C4-2B (cell line): ENCODE measurements at regions not wholly inside any gene's neighbourhood (a gene's known extent, or its start where the extent isn't known, plus 50 kb on each side); places are given as distances from the start of the nearest gene placed in this dataset.

ENCODE experiments used
- H3K27ac ChIP-seq: fragments of 450-650 bp; 2 replicates; pipeline ENCODE4 v1.5.1; 2017
- CTCF ChIP-seq: fragments of 450-650 bp; conservative IDR thresholded peaks from 2 replicates; pipeline ENCODE4 v1.5.1; 2017; ENCODE audit warnings: mild to moderate bottlenecking
- ZFX ChIP-seq: fragments of 450-650 bp; IDR thresholded peaks from 2 replicates; pipeline ENCODE4 v1.6.1; 2017

DNA sequence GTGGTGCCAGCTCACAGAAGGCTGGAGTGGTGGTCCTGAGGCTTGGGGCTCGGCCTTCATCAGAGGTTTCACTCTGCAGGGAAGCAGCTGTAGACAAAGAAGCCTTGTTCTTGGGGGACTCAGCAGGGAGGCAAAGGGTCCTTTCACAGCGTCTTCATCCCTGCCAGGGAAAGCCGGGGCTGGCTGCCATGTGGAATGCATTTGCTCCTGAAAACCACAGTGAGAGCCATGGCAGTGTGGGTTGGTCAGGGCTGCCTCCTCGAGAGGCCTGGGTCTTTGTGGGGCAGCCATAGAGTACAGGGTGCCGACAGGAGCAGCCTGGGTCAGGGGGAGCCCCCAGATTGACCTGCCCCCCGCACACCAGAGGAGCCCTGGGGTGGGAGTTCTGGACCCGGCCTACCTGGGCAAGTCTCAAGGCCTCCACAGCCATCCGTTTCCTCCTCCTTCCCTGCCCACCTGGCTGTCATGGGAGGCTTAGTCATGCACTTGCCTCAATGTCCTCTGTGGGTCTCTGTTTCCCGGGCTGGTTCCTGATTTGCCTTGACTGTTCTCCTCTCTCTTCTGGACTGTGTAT lies 144.0 kb downstream of the CDC5L start:
- TF ChIP-seq ZFX (no peak), CTCF (no peak)
- H3K27ac ChIP-seq: no peak overlapping the region

- TF ChIP-seq ZFX: no peak
- no peak for TF ChIP-seq CTCF
- no peak overlapping the region for H3K27ac ChIP-seq
Observed at GRCh38 chr6:44533421-44533820, 145.9 kb downstream of the CDC5L start.

- TF ChIP-seq ZFX (no peak), CTCF (no peak)
Observed at GRCh38 chr6:44534291-44534690, 146.8 kb downstream of the CDC5L start.

GRCh38 chr6:44535446-44535845 lies 147.9 kb downstream of the CDC5L start:
- TF ChIP-seq ZFX (no peak), CTCF (no peak)
- no peak overlapping the region for H3K27ac ChIP-seq

More at GRCh38 chr6:44534291-44534690, 146.8 kb downstream of the CDC5L start:
- H3K27ac ChIP-seq: no peak overlapping the region

DNA sequence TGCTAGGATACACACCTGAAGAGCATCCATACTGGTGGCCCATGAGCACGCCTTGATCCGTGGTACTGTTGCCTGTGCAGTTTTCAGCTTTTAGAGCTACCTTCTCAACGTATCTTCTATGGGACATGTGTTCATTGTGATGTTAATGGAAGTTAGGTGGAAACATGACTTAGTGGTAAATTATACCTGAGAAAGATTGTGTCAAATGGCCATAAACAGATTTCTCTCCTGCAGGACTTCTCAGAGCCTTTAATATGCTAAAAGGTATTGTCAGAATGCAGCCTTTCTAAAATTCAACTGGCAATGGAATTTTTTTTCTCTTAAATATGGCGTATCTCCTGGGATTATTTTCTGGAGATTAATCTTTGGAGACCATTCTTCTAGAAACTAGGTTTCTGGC lies 148.5 kb downstream of the CDC5L start:
- H3K27ac ChIP-seq: no peak overlapping the region
- no peak for TF ChIP-seq CTCF
- no peak for TF ChIP-seq ZFX

GRCh38 chr6:44537306-44538049 lies 150.0 kb downstream of the CDC5L start:
- H3K27ac ChIP-seq: no peak overlapping the region
- no peak for TF ChIP-seq CTCF
- no peak for TF ChIP-seq ZFX

GRCh38 chr6:44538131-44538806 lies 150.8 kb downstream of the CDC5L start:
- no peak overlapping the region for H3K27ac ChIP-seq
- TF ChIP-seq ZFX: no peak
- TF ChIP-seq CTCF: no peak
